OCI-LY7 (cell line): ENCODE measurements at regions not wholly inside any gene's neighbourhood (a gene's known extent, or its start where the extent isn't known, plus 50 kb on each side); places are given as distances from the start of the nearest gene placed in this dataset.

Experiments used
- BruUV-seq: library from RNA; stranded (reverse); fragments of 400-500 nt; replicated peaks from 2 replicates; lab custom pipeline; 2021; lab: Mats Ljungman, UMichigan
- CTCF ChIA-PET: fragments of 300-600 bp; sonication (Branson Sonifier 250); formaldehyde crosslinking; loops from one replicate; lab custom pipeline; 2022; ENCODE audit warnings: antibody characterized with exemption; ENCODE audit not compliant: unreplicated experiment; lab: Charles Lee
- POLR2A ChIA-PET: fragments of 300-600 bp; sonication (Branson Sonifier 250); formaldehyde crosslinking; loops from one replicate; lab custom pipeline; 2022; ENCODE audit warnings: antibody characterized with exemption; lab: Charles Lee
- DNase-seq: peaks from one replicate; pipeline ENCODE4 v3.0.0-alpha.2; 2015; ENCODE audit warnings: low spot score
- H2AFZ ChIP-seq: fragments of 200-600 bp; sonication (generic), shearing (Covaris generic); 2 replicates; pipeline ENCODE4 v1.6.1; 2014; ENCODE audit warnings: mild to moderate bottlenecking, antibody characterized with exemption, low read length, moderate library complexity
- H3K27ac ChIP-seq: fragments of 200-600 bp; sonication (generic); 2 replicates; pipeline ENCODE4 v1.5.1; 2014; ENCODE audit warnings: mixed run types, low read depth, mild to moderate bottlenecking, moderate library complexity, low read length, inconsistent platforms; ENCODE audit not compliant: poor library complexity, severe bottlenecking
- H3K36me3 ChIP-seq: fragments of 200-600 bp; sonication (generic); 2 replicates; pipeline ENCODE4 v1.6.1; 2014; ENCODE audit warnings: mild to moderate bottlenecking, antibody characterized with exemption, low read length, moderate library complexity, mixed read lengths; ENCODE audit not compliant: insufficient read depth
- H3K4me1 ChIP-seq: fragments of 200-600 bp; sonication (generic); 2 replicates; pipeline ENCODE4 v1.5.1; 2014; ENCODE audit warnings: mild to moderate bottlenecking, low read length; ENCODE audit not compliant: insufficient read depth, poor library complexity, severe bottlenecking
- H3K4me2 ChIP-seq: fragments of 200-600 bp; sonication (generic); 2 replicates; pipeline ENCODE4 v1.6.1; 2014; ENCODE audit warnings: mild to moderate bottlenecking, low read length
- H3K4me3 ChIP-seq: fragments of 200-600 bp; sonication (generic); 2 replicates; pipeline ENCODE4 v1.5.1; 2014; ENCODE audit warnings: mild to moderate bottlenecking, low read depth, low read length; ENCODE audit not compliant: poor library complexity, severe bottlenecking
- H3K79me2 ChIP-seq: fragments of 200-600 bp; sonication (generic); 2 replicates; pipeline ENCODE4 v1.6.1; 2016; ENCODE audit warnings: low read depth, mild to moderate bottlenecking, low read length, moderate library complexity, mixed read lengths; ENCODE audit not compliant: insufficient read depth
- H3K9me2 ChIP-seq: fragments of 200-600 bp; sonication (generic); 2 replicates; pipeline ENCODE4 v1.6.1; 2016; ENCODE audit warnings: mild to moderate bottlenecking, low read length, mixed read lengths; ENCODE audit not compliant: insufficient read depth
- H3K9me3 ChIP-seq: fragments of 200-600 bp; sonication (generic); 2 replicates; pipeline ENCODE4 v1.6.1; 2014; ENCODE audit warnings: mild to moderate bottlenecking, mixed run types, low read length, mixed read lengths
- H4K20me1 ChIP-seq: fragments of 200-600 bp; sonication (generic); 2 replicates; pipeline ENCODE4 v1.6.1; 2014; ENCODE audit warnings: mild to moderate bottlenecking, antibody characterized with exemption, low read length, moderate library complexity, mixed read lengths; ENCODE audit not compliant: insufficient read depth
- EZH2phosphoT487 ChIP-seq: fragments of 200-600 bp; sonication (generic); IDR thresholded peaks from 2 replicates; pipeline ENCODE4 v1.6.1; 2018; ENCODE audit warnings: low read depth, borderline replicate concordance, mild to moderate bottlenecking, mixed run types, antibody characterized with exemption, low read length, moderate library complexity, mixed read lengths
- intact Hi-C: fragments of 100-400 bp; cut with micrococcal nuclease; formaldehyde crosslinking; loops from one replicate; pipeline ENCODE4 v1.10.0; 2022; ENCODE audit not compliant: unreplicated experiment
- TF ChIP-seq, protein P1 (sequence below): fragments of 200-600 bp; sonication (generic); conservative IDR thresholded peaks from 2 replicates; pipeline ENCODE4 v1.5.1; 2014; ENCODE audit warnings: mild to moderate bottlenecking, antibody characterized with exemption, low read length, moderate library complexity, mixed read lengths

DNA sequence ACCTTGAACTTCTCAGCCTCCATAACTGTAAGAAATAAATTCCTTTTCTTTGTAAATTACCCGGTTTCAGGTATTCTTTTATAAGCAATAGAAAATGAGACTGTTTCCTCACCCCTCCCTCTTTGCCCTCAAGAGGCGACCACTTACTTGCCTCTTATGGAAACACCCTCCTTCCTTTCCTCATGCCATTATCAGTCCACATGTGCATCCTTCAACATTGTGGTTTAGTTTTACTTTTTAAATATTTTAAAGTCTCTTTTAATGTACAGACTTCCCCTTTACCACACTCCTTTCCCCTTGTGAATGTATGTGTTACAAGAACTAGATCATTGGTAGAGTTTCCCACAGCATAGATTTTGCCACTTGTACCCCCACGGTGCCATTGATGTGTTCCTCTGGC is 202.4 kb upstream of the SIX2 start:
- H3K36me3 ChIP-seq: no peaks in the 10 kb centered on the region
- H3K4me1 ChIP-seq: peaks cover 15% of the 10 kb centered on the region
- H2AFZ ChIP-seq: no peak overlapping the region
- no peaks in the 10 kb centered on the region; the same call in 1 of the 2 replicates for H3K9me3 ChIP-seq
- intact Hi-C loops: no loop called here
- no peaks in the 10 kb centered on the region for H3K9me2 ChIP-seq
- no TSS peak for BruUV-seq
- no peaks in the 10 kb centered on the region for H3K79me2 ChIP-seq
- no peak overlapping the region for H3K27ac ChIP-seq
- TF ChIP-seq, protein P1, sequence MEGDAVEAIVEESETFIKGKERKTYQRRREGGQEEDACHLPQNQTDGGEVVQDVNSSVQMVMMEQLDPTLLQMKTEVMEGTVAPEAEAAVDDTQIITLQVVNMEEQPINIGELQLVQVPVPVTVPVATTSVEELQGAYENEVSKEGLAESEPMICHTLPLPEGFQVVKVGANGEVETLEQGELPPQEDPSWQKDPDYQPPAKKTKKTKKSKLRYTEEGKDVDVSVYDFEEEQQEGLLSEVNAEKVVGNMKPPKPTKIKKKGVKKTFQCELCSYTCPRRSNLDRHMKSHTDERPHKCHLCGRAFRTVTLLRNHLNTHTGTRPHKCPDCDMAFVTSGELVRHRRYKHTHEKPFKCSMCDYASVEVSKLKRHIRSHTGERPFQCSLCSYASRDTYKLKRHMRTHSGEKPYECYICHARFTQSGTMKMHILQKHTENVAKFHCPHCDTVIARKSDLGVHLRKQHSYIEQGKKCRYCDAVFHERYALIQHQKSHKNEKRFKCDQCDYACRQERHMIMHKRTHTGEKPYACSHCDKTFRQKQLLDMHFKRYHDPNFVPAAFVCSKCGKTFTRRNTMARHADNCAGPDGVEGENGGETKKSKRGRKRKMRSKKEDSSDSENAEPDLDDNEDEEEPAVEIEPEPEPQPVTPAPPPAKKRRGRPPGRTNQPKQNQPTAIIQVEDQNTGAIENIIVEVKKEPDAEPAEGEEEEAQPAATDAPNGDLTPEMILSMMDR: no peak
- TF ChIP-seq EZH2phosphoT487: no peak
- ChIA-PET CTCF (no interaction called here), POLR2A (interaction anchor here (0.7 kb wide), 1 partner anchor 9 kb away, joined by 4 read pairs; no protein-coding TSS in a partner anchor)
- H3K4me3 ChIP-seq: no peak overlapping the region
- DNase-seq: no peak
- H3K4me2 ChIP-seq: no peak overlapping the region
- H4K20me1 ChIP-seq: no peaks in the 10 kb centered on the region

DNA sequence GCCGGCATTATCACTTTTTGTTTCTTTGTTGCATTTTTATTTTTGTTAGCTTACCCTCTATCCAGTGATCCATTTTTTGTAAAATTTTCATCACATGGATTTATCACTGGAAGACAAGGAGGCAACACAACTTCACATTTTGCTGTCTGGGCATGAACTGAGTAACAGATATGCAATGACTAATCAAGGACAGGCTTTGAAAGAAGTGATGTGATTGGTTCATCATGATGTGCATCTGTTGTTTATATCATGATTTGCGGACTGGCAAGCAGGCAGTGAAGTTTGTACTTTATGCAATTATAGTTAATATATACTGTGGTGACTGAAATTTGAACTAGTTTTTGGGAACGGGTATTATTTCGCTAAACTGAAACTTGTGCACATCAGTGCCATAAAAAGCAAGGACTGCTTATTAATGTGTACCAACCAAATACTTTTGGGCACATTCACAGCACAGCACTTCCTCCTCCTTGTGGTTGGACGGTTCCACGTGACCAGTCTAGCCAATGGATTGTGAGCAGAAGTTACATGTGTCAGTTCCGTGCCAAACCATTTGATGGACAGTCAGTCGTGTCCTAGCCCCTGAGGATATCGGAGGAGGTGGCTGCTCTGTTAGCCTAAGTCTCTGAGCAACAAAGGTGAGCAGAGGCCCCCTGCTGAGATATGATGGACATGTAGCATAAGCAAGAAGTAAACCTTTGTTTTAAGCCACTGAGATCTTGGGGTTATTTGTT is 201.4 kb upstream of the SIX2 start:
- no peaks in the 10 kb centered on the region for H3K9me3 ChIP-seq
- peak overlapping the region; percentile 7; the same call in 1 of the 2 replicates for H3K4me2 ChIP-seq
- BruUV-seq: no TSS peak
- no peak for TF ChIP-seq EZH2phosphoT487
- TF ChIP-seq, protein P1: peak; percentile 27; the same call in 1 of the 2 replicates
- H2AFZ ChIP-seq: peak overlapping the region; percentile 66; the same call in 1 of the 2 replicates
- no peak overlapping the region for H3K27ac ChIP-seq
- ChIA-PET CTCF (no interaction called here), POLR2A (interaction anchor here (0.7 to 1.0 kb wide), 2 partner anchors 8 to 32 kb away, joined by 3 to 4 read pairs; no protein-coding TSS in a partner anchor)
- H3K36me3 ChIP-seq: no peaks in the 10 kb centered on the region
- H3K79me2 ChIP-seq: no peaks in the 10 kb centered on the region
- H3K4me1 ChIP-seq: peaks cover 15% of the 10 kb centered on the region
- intact Hi-C loops: no loop called here
- no peak overlapping the region for H3K4me3 ChIP-seq
- DNase-seq: peak; percentile 43
- no peaks in the 10 kb centered on the region for H4K20me1 ChIP-seq
- H3K9me2 ChIP-seq: no peaks in the 10 kb centered on the region

DNA sequence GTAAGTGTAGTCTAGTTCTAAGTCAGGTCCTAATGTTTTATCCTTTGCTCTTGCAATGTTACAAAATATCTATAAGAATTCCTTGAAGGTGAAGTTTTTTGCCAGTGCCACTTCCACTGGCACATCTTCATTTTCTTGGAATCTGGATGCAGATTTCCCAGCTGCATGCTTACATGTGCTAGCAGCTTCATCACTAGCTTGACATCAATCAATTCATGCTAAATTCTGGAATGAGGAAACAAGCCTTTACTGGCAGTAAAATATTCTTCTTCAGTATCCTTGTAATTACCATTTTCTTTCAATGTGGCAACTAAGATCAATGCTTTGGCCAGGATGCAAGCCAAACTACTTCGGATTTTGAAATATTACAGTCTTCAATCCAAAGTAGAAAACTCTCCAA is 200.6 kb upstream of the SIX2 start:
- H3K9me2 ChIP-seq: no peaks in the 10 kb centered on the region
- no peaks in the 10 kb centered on the region for H3K9me3 ChIP-seq
- no peak overlapping the region for H3K4me2 ChIP-seq
- H3K4me1 ChIP-seq: peaks cover 15% of the 10 kb centered on the region
- DNase-seq: no peak
- POLR2A ChIA-PET: interaction anchor here (1.0 kb wide), 1 partner anchor 31 kb away, joined by 3 read pairs; no protein-coding TSS in a partner anchor
- no peaks in the 10 kb centered on the region for H3K36me3 ChIP-seq
- peak overlapping the region; percentile 66; the same call in 1 of the 2 replicates for H2AFZ ChIP-seq
- H3K4me3 ChIP-seq: no peak overlapping the region
- no peaks in the 10 kb centered on the region for H4K20me1 ChIP-seq
- CTCF ChIA-PET: no interaction called here
- TF ChIP-seq, protein P1: no peak
- TF ChIP-seq EZH2phosphoT487: no peak
- H3K79me2 ChIP-seq: no peaks in the 10 kb centered on the region
- intact Hi-C loops: no loop called here
- no TSS peak for BruUV-seq
- H3K27ac ChIP-seq: no peak overlapping the region
